Glutamatergic neuron (in vitro differentiated cells): ENCODE measurements at regions not wholly inside any gene's neighbourhood (a gene's known extent, or its start where the extent isn't known, plus 50 kb on each side); places are given as distances from the start of the nearest gene placed in this dataset.

ENCODE experiments used
- DNase-seq: peaks from one replicate; pipeline ENCODE4 v3.0.0; 2022
- H3K27ac Mint-ChIP-seq: one replicate; pipeline ENCODE4 v1.8.0; 2020; ENCODE audit warnings: mild to moderate bottlenecking, mixed read lengths, inconsistent platforms; ENCODE audit not compliant: unreplicated experiment
- H3K27me3 Mint-ChIP-seq: one replicate; pipeline ENCODE4 v1.8.0; 2020; ENCODE audit warnings: mild to moderate bottlenecking, moderate library complexity, mixed read lengths, inconsistent platforms; ENCODE audit not compliant: unreplicated experiment
- H3K36me3 Mint-ChIP-seq: one replicate; pipeline ENCODE4 v1.8.0; 2020; ENCODE audit warnings: mild to moderate bottlenecking, mixed read lengths, inconsistent platforms; ENCODE audit not compliant: unreplicated experiment
- H3K4me1 Mint-ChIP-seq: one replicate; pipeline ENCODE4 v1.8.0; 2020; ENCODE audit warnings: mild to moderate bottlenecking, low read depth, mixed read lengths, inconsistent platforms; ENCODE audit not compliant: unreplicated experiment
- H3K4me3 Mint-ChIP-seq: one replicate; pipeline ENCODE4 v1.8.0; 2020; ENCODE audit warnings: mild to moderate bottlenecking, mixed read lengths, inconsistent platforms; ENCODE audit not compliant: unreplicated experiment
- H3K9me3 Mint-ChIP-seq: one replicate; pipeline ENCODE4 v1.8.0; 2020; ENCODE audit warnings: mild to moderate bottlenecking, moderate library complexity, mixed read lengths, inconsistent platforms; ENCODE audit not compliant: unreplicated experiment
- CTCF ChIP-seq: fragments of 200-600 bp; sonication (generic); IDR thresholded peaks from one replicate; pipeline ENCODE4 v1.5.0; 2021; ENCODE audit not compliant: partially characterized antibody, unreplicated experiment

DNA sequence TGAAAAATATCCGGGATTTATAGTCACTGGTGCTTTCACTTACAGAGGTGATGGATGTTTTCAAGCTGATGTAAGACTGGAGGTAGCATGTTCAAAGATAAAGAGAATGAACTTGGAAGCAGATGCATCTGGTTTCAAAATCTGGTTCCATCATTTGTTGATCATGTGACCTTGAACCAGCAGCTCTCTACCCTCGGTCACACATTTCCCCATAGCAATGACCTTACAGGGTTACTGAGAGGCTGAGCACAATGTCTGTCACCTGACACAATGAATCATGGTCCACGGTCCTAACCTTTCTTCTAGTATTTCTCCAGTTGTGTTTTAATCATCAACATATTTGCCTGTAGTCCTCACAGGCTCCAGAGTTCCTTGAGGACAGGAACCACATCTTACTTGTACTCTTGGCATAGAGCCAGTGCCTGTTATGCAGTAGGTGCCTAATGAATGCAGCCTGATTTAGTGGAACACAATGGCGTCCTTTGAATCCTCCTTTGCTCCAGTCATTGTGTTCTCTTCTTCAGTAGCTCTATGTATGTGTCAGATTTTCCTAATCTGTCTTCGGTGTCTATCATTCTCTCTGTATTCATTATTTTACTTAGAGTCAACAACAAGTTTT is 667.3 kb downstream of the PTPRU start:
- Mint-ChIP-seq H3K9me3 (peaks cover 5% of the 10 kb centered on the region), H3K36me3 (no peaks in the 10 kb centered on the region)

DNA sequence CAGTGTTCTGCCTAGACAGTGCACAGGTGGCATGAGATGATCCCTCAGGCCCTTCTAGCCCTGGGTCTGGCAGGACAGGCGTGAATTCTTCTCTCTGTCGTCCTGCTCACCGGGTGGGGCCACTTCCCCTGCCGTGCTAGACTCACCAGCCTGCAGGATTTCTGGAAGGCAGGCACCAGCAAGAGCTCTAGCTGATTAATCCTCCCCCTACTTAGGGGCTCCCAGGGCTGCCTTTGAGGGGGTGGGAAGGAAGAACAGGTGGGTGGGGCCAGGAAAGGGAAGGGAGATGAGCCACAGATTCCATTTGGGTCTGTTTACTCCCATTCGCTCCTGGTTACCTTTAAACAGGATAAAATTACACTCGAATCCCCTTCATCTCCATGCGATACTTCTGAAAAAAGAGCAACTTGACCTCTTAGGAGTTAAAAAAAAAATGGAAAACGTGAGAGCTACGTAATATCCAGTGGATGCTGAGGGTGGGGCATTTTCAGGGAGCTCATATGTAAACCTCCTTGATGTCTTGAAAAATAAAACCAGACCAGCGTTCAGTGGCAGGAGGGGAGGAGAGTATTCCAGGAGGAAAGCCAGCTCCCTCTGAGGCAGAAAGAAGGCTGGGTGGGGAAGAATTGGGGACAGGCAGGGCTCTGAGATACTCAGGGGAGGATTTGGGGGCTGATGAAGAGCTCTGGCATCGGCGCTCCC is 665.5 kb downstream of the PTPRU start:
- Mint-ChIP-seq H3K9me3 (peaks cover 10% of the 10 kb centered on the region), H3K27ac (no peak overlapping the region), H3K4me3 (no peak overlapping the region), H3K27me3 (no peaks in the 10 kb centered on the region), H3K4me1 (peaks cover 3% of the 10 kb centered on the region), H3K36me3 (no peaks in the 10 kb centered on the region)
- DNase-seq, result no peak
- TF ChIP-seq CTCF, result no peak

More for the DNA sequence above, 667.3 kb downstream of the PTPRU start:
- Mint-ChIP-seq H3K27ac (no peak overlapping the region), H3K4me1 (peaks cover 3% of the 10 kb centered on the region), H3K27me3 (no peaks in the 10 kb centered on the region), H3K4me3 (no peak overlapping the region)
- DNase-seq, result no peak
- TF ChIP-seq CTCF, result no peak

DNA sequence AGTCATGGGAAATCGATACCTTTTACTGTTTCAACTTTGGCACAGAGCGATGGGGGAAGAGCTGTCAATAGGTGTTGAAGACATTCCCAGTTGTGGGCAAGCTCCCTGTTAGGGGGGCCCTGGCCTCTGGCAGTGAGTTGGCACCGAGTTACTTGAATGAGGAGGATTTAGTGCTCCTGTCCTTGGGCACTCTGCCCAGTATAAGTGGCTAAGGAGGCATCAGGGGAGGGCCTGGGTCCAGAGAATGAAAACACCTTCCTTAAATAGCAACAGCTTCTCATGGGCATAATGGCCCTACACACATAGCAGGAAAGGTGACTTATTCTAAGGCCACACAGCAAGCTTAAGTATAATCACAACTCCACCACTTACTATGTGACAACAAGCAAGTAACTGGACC is 664.4 kb downstream of the PTPRU start:
- Mint-ChIP-seq H3K36me3 (no peaks in the 10 kb centered on the region), H3K9me3 (peaks cover 10% of the 10 kb centered on the region), H3K27ac (no peak overlapping the region), H3K4me1 (peaks cover 3% of the 10 kb centered on the region), H3K27me3 (no peaks in the 10 kb centered on the region), H3K4me3 (no peak overlapping the region)
- DNase-seq, result no peak
- TF ChIP-seq CTCF, result no peak

DNA sequence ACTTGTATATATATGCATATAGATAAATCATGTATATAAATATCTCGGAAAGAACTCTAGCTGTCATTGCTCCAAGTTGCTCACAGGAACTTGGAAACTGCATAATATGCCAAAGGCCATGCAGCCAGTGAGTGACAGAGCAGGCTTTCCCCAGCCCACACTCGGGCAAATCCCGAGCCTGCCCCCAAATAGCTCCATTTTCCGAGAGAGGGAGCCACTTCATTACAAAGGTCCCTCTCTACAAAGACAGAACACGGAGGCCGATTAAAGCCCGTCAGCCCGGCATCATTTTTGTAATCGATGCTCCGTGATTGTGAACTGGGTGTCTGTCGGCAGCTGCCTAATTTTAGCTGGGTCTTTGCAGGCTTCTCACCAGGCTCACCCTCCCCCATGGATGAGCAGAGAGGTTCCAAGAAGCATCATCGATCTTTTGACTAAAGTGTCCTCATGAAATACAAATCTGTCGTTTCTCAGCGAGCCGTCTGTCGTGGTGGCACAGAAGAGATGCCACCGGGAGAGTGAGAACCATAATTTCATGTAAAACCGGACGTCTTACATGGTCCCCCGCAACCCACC is 663.9 kb downstream of the PTPRU start:
- peaks cover 9% of the 10 kb centered on the region for H3K9me3 Mint-ChIP-seq
- TF ChIP-seq CTCF, result no peak
- no peaks in the 10 kb centered on the region for H3K27me3 Mint-ChIP-seq
- H3K4me3 Mint-ChIP-seq, result no peak overlapping the region
- H3K36me3 Mint-ChIP-seq, result no peaks in the 10 kb centered on the region
- H3K27ac Mint-ChIP-seq, result no peak overlapping the region
- peaks cover 3% of the 10 kb centered on the region for H3K4me1 Mint-ChIP-seq
- DNase-seq, result no peak
